Stimulated activated CD4-positive, alpha-beta T cell treated with anti-CD3 and anti-CD28 coated beads, Interleukin-4, amount 100 ng/mL, for 4 hours (primary cell): ENCODE measurements at regions not wholly inside any gene's neighbourhood (a gene's known extent, or its start where the extent isn't known, plus 50 kb on each side); places are given as distances from the start of the nearest gene placed in this dataset.

Experiments used
- DNase-seq, 2 experiments: peaks; one replicate each; pipeline ENCODE4 v3.0.0-alpha.2; 2020

DNA sequence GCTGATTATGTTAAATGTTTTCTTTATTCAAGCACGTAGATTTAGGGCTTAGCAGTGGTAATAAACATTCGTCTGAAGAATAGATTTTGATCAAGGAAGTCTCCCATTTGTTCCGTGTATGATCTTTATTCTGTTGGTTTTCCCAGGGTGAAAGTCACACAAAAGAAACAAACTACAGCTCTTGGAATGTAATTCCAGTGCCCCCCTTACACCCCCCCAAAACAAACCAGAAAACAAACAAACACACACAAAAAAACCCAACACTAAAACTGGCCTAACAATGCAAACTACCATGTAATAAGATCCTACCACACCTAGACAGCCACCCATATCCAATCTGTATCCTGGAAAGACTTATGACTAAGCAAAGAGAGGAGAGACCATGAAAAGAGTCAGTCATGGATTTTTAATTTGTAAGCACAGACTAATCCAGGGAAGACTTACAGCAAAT, 196.2 kb upstream of the ELL2 start:
- DNase-seq: no peak

DNA sequence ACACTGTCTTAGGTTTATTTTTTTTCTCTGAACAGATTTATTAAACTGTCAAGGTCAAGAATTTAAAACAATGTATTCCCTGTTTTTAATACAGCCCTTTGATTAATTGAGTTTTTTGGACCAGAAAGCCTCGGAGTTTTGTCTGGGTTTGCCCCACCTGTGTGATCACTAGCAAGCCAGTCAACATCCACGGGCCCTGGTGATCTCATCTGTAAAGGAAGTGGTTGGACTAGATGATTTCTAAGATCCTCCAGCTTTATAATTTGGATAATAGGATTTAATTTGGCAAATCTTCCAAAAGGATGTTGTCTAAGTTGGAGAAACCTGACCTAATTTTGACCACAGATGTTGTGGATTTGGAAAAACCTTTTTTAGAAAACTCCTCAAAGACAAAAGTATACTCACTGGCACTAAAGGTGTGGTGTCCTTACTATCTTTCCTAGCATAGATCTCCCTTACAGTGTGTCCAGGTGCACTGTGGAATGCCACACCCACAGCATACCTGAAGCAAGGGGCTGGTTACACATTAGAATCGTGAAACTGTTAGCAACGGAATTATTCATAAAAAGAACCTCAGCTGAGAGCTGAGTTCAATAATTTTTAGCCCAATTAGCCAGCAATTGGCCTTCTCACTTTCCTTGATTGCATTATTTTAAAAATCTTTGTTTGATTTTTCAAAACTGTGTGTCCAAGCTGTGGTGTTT, 195.6 kb upstream of the ELL2 start:
- DNase-seq: no peak

- no peak for DNase-seq
These were observed 193.5 kb upstream of the ELL2 start for GRCh38 chr5:96155147-96155546.

GRCh38 chr5:96151891-96152290, 190.2 kb upstream of the ELL2 start:
- no peak for DNase-seq

- DNase-seq: no peak
These were observed 188.4 kb upstream of the ELL2 start for GRCh38 chr5:96150007-96150406.

DNA sequence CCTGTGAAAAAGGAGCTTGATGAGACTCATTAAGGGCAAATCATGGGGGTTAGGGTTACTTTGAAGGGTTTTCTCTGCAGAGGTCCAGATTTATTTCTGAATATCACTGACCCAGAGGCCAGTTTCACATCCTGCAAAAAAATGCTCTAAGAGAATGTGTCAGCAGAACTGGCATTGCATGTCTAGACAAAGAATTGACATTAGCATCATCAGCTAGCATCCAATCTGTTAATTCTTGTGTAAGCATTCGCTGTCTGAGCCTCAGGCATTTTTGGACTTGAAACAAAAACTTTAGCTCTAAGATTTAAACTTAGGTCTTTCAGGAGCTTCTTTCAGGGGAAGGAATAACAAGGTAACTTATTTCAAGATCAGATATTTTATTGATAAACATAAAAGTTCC, 187.9 kb upstream of the ELL2 start:
- DNase-seq: no peak

DNA sequence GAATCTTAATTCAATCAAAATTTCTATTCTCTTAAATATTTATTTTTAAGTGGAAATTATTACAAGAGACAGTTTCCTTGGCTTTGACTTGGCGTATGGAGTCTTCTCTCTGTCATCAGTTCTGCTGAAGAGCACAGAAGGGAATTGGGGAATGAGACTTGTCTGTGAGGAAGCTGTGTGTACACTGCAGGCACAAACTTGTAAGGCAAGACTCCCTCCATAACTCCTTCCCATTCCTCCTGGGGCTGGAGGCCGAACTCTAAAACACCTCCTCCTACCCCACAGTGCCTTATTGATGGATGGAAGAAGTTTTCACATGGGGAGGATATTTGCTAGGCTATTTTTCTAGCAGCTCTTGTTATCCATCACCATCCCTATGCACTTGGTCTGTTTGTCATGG, 187.4 kb upstream of the ELL2 start:
- no peak for DNase-seq

GRCh38 chr5:96148376-96148775, 186.7 kb upstream of the ELL2 start:
- DNase-seq: no peak

GRCh38 chr5:96147866-96148265, 186.2 kb upstream of the ELL2 start:
- DNase-seq: no peak

DNA sequence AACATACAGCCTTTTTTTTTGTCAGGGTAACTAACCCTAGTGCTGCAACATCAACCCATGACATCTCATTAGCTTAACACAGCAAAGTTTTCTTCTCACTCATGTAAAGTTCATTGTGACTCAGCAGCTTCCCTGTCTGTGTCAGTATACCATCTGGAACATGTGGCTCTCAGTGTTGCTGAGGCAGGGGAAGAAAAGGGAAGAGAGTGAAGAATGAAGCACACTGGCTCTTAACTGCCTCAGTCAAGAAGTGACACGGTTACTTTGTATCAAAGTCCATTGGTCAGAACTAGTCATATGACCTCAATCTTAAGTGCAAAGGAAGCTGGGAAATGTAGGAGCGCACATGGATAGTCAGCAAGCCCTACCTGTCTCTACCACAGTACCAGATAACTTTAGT, 185.0 kb upstream of the ELL2 start:
- DNase-seq: no peak

GRCh38 chr5:96144289-96144688, 182.6 kb upstream of the ELL2 start:
- no peak for DNase-seq

DNA sequence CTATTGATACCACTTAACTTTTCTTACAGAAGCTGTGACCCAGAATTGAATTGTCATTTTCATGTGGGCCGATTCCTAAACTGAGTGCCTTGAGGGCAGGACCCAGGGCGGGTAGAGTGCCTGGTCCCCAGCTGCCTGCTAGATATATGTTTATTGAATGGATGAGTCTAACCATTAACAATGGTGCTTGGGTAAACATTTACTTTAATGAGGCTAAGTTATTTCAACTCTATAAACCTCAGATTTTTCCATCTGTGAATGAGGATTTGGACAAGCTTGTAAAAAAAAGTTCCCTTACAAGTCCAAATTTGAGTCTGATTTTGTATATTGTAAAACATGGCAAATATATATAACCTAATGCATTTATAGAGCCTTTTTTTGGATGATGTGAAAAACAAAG, 181.8 kb upstream of the ELL2 start:
- no peak for DNase-seq

DNA sequence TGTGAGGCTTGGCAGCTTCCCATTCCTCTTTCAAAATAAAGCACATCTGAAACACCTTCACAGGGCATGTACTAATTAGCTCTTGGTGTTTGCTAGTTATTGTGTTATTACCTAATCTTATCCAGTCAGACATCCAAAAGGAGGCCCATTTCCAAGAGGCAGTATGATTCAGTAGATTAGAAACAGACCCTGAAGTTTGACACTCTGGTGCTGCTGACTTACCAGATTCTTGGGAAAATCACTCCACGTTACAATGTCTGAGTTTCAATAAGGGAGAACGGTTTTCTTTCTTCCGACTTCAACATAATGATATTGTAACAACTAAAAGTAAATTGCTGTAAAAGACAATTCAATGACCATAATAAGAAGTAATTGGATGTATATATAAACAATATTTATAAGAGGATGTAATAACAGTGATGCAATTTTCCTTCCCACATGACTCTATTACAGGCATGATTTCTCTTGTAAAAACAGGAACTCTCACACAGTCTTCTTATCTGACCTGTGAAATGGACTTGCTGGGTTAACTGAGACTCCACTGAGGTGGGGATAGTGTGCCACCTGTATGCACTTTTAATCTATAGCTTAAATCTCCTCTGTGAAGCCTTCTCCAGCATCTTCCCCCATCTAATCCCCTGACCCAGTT, 181.3 kb upstream of the ELL2 start:
- no peak for DNase-seq

DNA sequence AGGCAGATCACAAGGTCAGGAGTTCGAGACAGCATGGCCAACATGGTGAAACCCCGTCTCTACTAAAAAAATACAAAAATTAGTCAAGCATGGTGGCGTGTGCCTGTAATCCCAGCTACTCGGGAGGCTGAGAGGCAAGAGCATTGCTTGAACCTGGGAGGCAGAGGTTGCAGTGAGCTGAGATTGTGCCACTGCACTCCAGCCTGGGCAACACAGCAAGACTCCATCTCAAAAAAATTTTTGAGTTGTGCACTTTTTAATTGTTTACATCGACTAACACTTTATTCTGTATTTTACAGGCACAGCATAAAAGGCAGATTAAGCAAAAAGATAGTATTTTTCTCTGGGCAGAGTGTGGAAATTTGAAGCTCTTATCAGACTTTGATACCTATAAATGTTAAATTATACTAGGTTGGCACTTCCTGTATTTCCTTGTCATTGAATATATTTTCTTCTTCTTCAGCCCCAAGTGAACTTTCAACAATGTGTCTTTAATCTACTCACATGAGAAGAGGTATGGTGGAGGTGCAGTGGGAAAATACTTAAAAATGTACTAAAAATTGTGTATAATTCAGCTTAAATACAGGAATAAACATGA, 180.6 kb upstream of the ELL2 start:
- DNase-seq: no peak

DNA sequence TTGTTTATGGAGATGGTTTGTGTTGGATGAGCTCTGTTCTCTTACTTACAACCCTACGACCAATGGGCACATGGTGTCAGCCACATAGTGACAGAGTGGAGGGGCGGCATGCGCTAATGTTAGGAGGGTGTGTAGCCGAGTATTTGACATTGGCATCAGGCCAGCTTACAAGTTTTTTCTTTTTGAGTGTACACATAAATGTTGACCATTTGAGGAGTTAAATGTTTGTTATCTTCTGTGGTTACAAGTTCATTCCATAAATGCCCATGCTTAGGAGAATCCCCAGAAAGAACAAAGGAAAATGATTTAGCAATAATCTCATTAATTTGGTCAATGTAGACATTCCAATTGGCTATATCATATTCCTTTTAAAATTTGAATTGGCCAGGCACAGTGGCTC, 180.1 kb upstream of the ELL2 start:
- no peak for DNase-seq

- no peak for DNase-seq
These were observed 178.8 kb upstream of the ELL2 start for GRCh38 chr5:96140496-96140895.

- DNase-seq: no peak
These were observed 178.4 kb upstream of the ELL2 start for GRCh38 chr5:96140084-96140483.

DNA sequence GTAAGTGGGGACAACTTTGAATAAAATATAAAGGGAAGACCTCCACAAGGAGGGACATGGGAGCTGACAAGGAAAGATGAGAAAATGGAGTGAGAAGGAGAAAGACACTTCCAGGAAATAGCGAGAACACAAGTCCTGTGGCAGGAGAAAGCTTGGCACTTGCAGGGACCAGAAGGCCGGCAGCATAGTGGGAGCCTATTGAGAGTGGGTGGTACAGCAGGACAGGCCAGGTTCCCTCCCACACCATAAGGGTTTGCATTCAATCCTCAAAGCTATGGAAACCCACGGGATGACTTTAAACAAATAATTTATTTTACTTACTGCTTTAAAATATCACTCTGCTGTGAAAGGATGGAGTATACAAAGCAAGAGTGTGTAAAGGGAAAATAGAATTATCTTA, 173.2 kb upstream of the ELL2 start:
- no peak for DNase-seq

DNA sequence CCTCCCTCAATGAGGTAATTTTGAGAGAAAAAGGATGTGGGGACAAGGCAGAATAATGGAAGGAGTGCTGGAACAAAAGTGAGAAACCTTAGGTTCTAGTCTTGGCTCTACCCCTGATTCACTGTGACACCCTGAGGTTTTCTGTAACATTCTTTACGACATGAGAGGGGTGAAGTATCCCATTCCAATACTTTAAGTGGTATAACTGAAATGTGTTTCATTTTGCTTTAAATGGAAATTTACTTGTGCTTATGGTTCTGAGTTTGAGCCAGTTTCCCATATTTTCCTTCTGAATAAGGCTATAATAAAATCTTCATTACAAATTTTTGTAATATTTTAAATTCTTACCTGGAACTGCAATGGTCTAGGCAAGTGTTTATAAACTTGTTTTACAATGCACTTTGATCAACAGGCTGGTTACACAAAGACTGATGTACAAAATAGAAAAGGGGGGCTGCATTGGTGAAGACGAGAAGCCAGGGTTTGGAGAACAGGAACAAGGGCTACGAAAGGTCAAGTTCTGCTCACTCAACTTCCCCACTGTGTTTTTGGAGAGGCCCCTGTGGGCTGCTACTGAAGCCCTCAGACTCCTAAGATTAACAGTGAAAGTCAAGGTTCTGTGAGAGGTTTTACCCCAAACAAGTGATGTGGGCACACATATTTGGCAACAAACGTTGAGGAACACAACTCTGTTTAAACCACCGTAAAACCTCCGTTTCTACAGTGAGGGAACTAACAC, 171.9 kb upstream of the ELL2 start:
- no peak for DNase-seq

DNA sequence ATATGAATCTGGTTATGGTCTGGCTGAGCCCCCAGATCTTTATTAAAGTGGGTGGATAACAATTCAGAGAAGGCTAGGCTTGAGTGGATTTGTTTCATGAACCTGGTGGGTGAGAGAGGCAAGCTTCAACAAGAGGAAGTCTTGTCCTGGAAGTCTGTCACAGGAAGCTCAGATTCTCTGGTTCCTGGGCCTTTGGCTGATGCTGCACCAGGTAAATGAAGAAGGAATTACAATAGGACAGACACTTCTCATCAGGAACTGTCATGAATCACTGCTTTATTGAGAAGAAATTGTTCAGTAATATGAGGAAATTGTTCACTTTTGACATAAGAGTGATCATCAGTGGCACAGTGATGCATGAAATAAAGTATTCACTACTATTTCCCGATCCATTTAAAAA, 167.6 kb upstream of the ELL2 start:
- no peak for DNase-seq

- DNase-seq: no peak
These were observed 166.7 kb upstream of the ELL2 start for GRCh38 chr5:96128204-96128864.

DNA sequence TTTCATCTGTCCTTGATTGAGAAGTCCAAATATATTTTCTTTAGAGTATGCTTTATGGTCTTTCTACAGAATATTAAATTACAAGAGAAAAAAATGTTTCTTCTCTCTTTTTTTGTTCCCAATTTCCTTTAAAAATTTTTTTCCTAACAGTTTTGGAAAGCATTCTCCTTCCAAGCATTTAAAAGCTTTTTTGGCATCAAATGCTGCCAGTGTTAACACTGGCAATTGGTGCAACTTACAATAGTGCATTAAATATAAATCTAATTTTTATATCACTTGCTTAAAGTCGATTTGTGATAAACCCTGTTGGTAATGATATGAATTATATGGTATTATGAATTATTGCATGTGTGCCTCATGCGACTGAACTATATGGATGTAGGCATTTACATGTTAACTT, 165.9 kb upstream of the ELL2 start:
- no peak for DNase-seq

DNA sequence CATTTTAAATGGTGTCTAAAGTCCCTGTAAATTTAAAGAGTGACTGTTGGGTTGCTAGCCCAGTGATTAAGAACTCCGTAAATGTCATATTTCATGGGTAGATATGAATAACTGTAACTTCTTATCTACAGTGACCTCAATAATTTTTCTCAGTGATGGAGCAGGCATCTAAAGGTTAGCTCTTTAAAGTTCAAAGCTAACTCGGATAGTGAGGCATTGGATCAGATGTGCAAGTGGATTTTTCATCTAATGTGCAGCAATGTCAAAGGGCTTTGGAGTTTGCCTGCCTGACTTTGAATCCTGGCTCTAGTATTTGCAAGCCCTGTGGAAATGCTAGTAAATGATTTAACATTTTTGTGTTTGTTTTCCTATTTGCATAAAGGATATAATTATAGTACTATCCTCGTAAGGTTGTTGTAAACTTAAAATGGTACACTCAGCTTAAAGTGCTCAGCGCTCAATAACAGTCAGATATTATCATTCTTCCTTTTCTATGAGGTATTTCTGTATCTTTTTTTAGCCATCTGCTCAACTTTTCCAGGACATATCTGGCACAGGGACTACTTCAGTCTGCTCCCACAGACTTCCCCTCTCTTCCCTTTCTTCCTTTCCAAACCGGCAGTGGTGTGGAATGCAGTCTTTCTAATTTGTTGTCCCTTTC, 163.7 kb upstream of the ELL2 start:
- DNase-seq: no peak
